Prostate gland (tissue), 1 donor: ENCODE measurements at regions not wholly inside any gene's neighbourhood (a gene's known extent, or its start where the extent isn't known, plus 50 kb on each side); places are given as distances from the start of the nearest gene placed in this dataset.

Source experiments
- POLR2A ChIP-seq: fragments of 450-650 bp; IDR thresholded peaks from one replicate; pipeline ENCODE4 v1.6.1; 2016; ENCODE audit warnings: antibody characterized with exemption, mild to moderate bottlenecking
- POLR2AphosphoS5 ChIP-seq: sonication (generic); formaldehyde crosslinking; IDR thresholded peaks from one replicate; pipeline ENCODE4 v1.6.1; 2017; ENCODE audit warnings: antibody characterized with exemption

DNA sequence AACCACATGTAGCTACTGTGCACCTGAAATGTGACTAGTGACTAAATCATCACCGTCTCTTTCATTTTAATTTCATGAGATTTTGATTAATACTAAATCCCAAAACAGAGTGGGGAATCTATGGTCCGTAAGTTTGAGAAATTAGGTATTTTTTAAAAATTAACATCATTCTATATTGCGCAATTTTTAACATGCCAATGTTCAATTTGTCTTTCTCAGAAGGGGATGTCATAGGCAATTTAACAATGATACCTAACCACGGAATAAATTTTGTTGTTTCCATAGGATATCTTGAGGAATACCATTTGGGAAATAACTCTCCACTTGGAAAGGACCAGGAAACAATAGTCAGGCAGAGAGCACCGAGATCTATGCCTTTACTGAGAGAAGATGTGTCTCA lies 267.7 kb downstream of the FAM76B start:
- TF ChIP-seq POLR2AphosphoS5 (no peak), POLR2A (no peak)
